Esophagus squamous epithelium (tissue), 5 donors: ENCODE measurements at regions not wholly inside any gene's neighbourhood (a gene's known extent, or its start where the extent isn't known, plus 50 kb on each side); places are given as distances from the start of the nearest gene placed in this dataset.
"Not testable (repeated sequence)": the region's sequence is repeated elsewhere in the genome, so short reads cannot be mapped to it uniquely, and the experiment has no call there.

Experiments used
- DNase-seq: peaks from one replicate; lab custom pipeline; 2025; lab: John Stamatoyannopoulos, UW
- H3K27ac ChIP-seq, 4 donors: fragments of 200-600 bp; sonication (generic); one replicate each; pipeline ENCODE4 v1.5.1; 2016 to 2019; ENCODE audit warnings: mild to moderate bottlenecking in 1 of 4
- H3K27me3 ChIP-seq, 4 donors: fragments of 200-600 bp; sonication (generic); 1 replicate in 3 of 4; 2 replicates in 1 of 4; pipeline versions ENCODE4 v1.5.1 to v1.6.0; 2017 to 2021; ENCODE audit warnings: antibody characterized with exemption in 1 of 4
- H3K36me3 ChIP-seq, 3 donors: fragments of 200-600 bp; sonication (generic); one replicate each; pipeline ENCODE4 v1.5.1; 2016 to 2019
- H3K4me1 ChIP-seq, 3 donors: fragments of 200-600 bp; sonication (generic); one replicate each; pipeline ENCODE4 v1.5.1; 2017 to 2019
- H3K4me3 ChIP-seq, 4 donors: fragments of 200-600 bp; sonication (generic); 1 replicate in 3 of 4; 2 replicates in 1 of 4; pipeline ENCODE4 v1.5.1; 2016 to 2019; ENCODE audit warnings: mild to moderate bottlenecking in 2 of 4, moderate library complexity in 1 of 4
- H3K9me3 ChIP-seq, 3 donors: fragments of 200-600 bp; sonication (generic); one replicate each; pipeline ENCODE4 v1.5.1; 2016 to 2019
- POLR2A ChIP-seq, 4 donors: fragments of 450-650 bp; IDR thresholded peaks; one replicate each; pipeline ENCODE4 v1.6.1; 2017; ENCODE audit warnings: antibody characterized with exemption in 4 of 4, mild to moderate bottlenecking in 4 of 4, moderate library complexity in 3 of 4
- WGBS, 2 donors: methylation state at CpG; one replicate each; pipeline ENCODE4 v1.1.5; 2018; 5-methylcytosine and 5-hydroxymethylcytosine counted together
- intact Hi-C: fragments of 100-400 bp; cut with DNase I; formaldehyde crosslinking; loops from one replicate; pipeline ENCODE4 v1.15.0; 2022
- TF ChIP-seq, protein P1 (sequence below), 6 experiments: fragments of 450-650 bp in 4 of 6; fragments of 200-600 bp in 2 of 6; sonication (generic) in 2 of 6; IDR thresholded peaks; one replicate each; pipeline ENCODE4 v1.5.1; 2016 to 2019; ENCODE audit warnings: antibody characterized with exemption in 6 of 6, mild to moderate bottlenecking in 4 of 6, moderate library complexity in 4 of 6
- donor health status: DM: yes; HTN: yes; CAD: no.

DNA sequence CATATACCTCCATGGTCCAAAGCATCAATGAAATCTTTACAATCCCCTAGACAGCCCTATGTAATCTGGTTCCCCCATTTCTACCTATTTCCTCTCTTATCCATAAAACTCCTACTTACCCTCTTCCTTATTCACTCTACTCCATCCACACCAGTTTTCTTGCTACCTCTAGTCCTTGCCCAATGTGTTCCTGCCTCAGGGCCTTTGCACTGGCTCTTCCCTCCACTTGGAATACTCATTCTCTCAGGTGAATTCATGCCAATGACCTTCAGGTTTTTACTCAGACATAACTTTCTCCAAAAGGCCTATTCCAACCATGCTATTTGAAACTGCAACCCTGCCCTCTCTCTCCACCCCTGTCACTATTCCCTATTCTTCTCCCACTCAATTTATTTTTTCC, 138.7 kb upstream of the KRR1 start:
- TF ChIP-seq, protein P1, sequence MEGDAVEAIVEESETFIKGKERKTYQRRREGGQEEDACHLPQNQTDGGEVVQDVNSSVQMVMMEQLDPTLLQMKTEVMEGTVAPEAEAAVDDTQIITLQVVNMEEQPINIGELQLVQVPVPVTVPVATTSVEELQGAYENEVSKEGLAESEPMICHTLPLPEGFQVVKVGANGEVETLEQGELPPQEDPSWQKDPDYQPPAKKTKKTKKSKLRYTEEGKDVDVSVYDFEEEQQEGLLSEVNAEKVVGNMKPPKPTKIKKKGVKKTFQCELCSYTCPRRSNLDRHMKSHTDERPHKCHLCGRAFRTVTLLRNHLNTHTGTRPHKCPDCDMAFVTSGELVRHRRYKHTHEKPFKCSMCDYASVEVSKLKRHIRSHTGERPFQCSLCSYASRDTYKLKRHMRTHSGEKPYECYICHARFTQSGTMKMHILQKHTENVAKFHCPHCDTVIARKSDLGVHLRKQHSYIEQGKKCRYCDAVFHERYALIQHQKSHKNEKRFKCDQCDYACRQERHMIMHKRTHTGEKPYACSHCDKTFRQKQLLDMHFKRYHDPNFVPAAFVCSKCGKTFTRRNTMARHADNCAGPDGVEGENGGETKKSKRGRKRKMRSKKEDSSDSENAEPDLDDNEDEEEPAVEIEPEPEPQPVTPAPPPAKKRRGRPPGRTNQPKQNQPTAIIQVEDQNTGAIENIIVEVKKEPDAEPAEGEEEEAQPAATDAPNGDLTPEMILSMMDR (IDR thresholded peaks at IDR 0.05): no peak
- Histone ChIP-seq H3K27ac (no peak overlapping the region), H3K4me1 (peaks cover 0 to 14% (median 9%) of the 10 kb centered on the region in 3 donors), H3K4me3 (no peak overlapping the region), H3K36me3 (no peaks in the 10 kb centered on the region), H3K27me3 (no peaks in the 10 kb centered on the region), H3K9me3 (no peaks in the 10 kb centered on the region)
- intact Hi-C loops: no loop called here
- no peak for DNase-seq

DNA sequence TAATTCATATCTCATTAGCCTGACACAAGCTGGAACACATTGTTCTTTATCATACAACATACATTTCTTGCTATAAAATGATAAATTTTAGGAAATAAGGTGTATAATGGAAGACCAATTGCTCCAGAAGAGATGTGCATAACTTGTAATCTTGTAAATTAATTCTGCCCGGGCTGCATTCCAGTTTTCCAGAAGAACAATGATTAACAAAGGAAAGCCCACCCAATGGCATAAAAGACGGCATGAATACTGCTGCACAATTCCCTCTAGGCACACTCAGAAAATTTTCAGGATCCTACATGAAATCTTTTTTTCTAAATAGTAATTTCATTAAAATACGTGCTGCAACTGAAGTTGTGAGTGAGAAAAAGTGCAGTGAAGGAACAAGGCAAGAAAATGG, 137.4 kb upstream of the KRR1 start:
- no peak overlapping the region for H3K27ac ChIP-seq
- H3K4me1 ChIP-seq: peaks cover 0 to 14% (median 9%) of the 10 kb centered on the region in 3 donors
- no peak overlapping the region for H3K4me3 ChIP-seq
- no peak for DNase-seq
- WGBS, 2 donors: 38 to 48% methylated on average over 3 of the region's 3 CpGs
- no peaks in the 10 kb centered on the region for H3K36me3 ChIP-seq
- H3K9me3 ChIP-seq: no peaks in the 10 kb centered on the region
- intact Hi-C loops: no loop called here
- no peak for TF ChIP-seq POLR2A (IDR thresholded peaks at IDR 0.05)
- TF ChIP-seq, protein P1 (IDR thresholded peaks at IDR 0.05): no peak
- no peaks in the 10 kb centered on the region for H3K27me3 ChIP-seq

DNA sequence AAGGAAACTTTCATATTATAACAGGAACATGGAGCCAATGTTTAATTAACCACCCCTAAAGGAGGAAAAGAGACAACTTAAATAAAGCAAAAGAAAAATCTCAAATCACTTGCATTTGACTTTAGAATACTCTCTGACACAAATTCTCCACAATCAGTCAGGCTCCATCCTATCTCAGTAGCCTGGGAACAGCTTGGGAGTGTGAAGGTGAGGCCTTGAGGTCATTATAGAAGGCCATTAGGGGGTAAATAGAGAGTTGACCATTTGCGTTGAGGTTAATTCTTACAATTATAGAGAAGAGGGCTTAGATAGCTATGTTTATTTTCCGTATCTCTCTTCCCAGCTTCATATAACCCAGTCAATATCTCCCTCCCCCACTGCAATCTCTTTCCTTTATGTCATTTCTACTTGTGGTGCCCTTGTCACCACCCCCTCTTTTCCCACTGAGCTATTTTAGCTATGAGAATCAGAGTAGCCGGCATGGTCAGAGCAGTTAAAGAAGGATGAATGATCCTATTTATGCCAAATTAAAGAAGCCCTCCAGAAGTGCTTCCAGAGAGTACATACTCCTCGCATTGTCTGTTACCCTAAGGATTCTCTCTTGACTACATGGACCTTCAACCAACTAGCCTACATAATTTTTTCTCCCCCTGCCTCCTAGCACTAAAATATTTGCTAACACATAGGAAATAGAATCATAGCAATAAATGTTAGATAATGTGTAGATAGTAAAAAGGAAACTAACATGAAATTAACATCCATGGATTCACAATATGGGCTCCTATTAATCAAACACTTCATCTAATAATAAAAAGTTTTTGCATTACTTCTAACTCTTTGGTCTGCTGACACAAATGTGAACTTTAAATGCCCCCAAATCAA, 135.2 kb upstream of the KRR1 start:
- intact Hi-C loops: no loop called here
- H3K27me3 ChIP-seq: no peaks in the 10 kb centered on the region
- 90 to 97% methylated on average over 4 of the region's 4 CpGs for whole genome bisulfite sequencing, 2 donors
- TF ChIP-seq, protein P1 (IDR thresholded peaks at IDR 0.05): no peak
- no peak overlapping the region for H3K27ac ChIP-seq
- no peaks in the 10 kb centered on the region for H3K9me3 ChIP-seq
- no peaks in the 10 kb centered on the region for H3K36me3 ChIP-seq
- H3K4me3 ChIP-seq: no peak overlapping the region
- DNase-seq: no peak
- peaks cover 0 to 13% (median 7%) of the 10 kb centered on the region in 3 donors for H3K4me1 ChIP-seq

DNA sequence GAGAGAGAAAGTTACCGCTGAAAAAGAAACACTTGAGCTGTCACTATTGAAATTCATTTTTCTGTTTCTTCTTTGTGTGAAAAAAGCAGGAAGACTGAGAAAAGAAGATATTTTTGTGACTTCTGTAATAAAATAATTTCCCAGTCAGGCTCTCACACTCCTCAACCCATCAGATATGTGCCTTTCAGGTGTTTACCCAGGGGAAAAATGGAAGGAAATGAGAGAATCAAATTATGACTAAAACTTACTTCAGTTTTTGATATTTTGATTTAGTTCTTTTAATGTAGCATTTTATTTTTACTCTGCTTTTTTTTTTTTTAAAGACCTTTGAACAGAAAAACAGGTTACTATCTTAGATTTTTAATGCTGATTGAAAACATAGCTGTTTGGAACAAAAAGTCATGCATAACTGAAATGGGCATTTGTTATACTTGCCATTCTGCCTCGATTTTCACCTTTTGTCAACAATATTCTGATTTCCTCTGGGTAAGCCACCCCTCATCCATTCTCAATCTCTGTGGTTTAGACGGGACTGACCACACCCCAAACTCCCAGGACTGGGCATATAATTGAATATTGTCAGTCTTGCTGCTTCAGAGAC, 133.2 kb upstream of the KRR1 start:
- Histone ChIP-seq H3K36me3 (no peaks in the 10 kb centered on the region), H3K4me1 (peaks cover 0 to 11% (median 5%) of the 10 kb centered on the region in 3 donors), H3K9me3 (no peaks in the 10 kb centered on the region), H3K27me3 (no peaks in the 10 kb centered on the region), H3K27ac (no peak overlapping the region), H3K4me3 (no peak overlapping the region)
- DNase-seq: no peak
- WGBS, 2 donors: 67 to 68% methylated on average over 3 of the region's 3 CpGs
- intact Hi-C loops: no loop called here
- no peak for TF ChIP-seq POLR2A (IDR thresholded peaks at IDR 0.05)
- TF ChIP-seq, protein P1 (IDR thresholded peaks at IDR 0.05): no peak

DNA sequence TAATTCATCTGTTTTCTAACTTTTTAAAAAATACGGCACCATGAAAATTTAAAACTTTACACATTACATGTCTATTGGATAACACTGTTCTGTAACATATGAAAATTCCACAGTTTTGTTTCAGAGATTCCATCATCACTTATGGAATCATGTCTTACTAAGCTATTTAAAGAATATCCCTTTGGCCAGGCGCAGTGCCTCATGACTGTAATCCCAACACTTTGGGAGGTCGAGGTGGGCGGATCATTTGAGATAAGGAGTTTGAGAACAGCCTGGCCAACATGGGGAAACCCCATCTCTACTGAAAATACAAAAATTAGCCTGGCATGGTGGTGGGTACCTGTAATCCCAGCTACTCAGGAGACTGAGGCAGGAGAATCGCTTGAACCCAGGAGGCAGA, 131.7 kb upstream of the KRR1 start:
- H3K9me3 ChIP-seq, intact Hi-C loops, DNase-seq, H3K27ac ChIP-seq, H3K4me3 ChIP-seq, H3K27me3 ChIP-seq, H3K36me3 ChIP-seq: not testable (repeated sequence)
- WGBS, 2 donors: 93 to 96% methylated on average over 5 of the region's 5 CpGs
- peaks cover 0 to 11% (median 5%) of the 10 kb centered on the region in 3 donors for H3K4me1 ChIP-seq
